ENCODE measurements at regions not wholly inside any gene's neighbourhood (a gene's known extent, or its start where the extent isn't known, plus 50 kb on each side); places are given as distances from the start of the nearest gene placed in this dataset.

- H3K36me3 Mint-ChIP-seq (ENCODE audit: low read depth): no peaks in the 10 kb centered on the region
- no peaks in the 10 kb centered on the region for H3K4me1 Mint-ChIP-seq (ENCODE audit: low read depth)
- peaks cover 10% of the 10 kb centered on the region for H3K9me3 Mint-ChIP-seq
- peaks cover 12% of the 10 kb centered on the region for H3K27me3 Mint-ChIP-seq
- no peak overlapping the region for H3K4me3 Mint-ChIP-seq
- H3K27ac Mint-ChIP-seq: no peak overlapping the region
Observed at GRCh38 chr10:21159669-21160068, 262.6 kb upstream of the NEBL start.

DNA sequence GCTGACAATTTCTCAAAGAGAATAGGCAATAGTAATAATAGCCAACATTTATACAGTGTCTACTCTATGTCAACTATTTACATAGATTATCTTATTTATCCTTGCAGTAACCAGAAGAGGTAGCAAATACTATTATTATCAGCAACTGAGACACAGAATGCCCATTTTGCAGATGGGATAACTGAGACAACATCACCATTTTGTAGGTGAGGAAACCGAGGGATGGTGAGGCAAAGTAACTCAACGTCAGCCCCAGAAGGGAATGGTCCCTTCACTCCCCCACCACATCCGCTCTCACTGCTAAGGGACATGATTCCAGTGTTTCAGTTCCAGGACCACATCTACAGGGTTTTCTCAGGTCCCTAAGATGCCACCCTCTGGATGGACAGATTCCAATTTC, 261.2 kb upstream of the NEBL start:
- Mint-ChIP-seq H3K27me3 (peaks cover 12% of the 10 kb centered on the region), H3K36me3 (ENCODE audit: low read depth) (no peaks in the 10 kb centered on the region), H3K4me3 (no peak overlapping the region), H3K9me3 (peaks cover 10% of the 10 kb centered on the region), H3K4me1 (ENCODE audit: low read depth) (no peaks in the 10 kb centered on the region), H3K27ac (no peak overlapping the region)

GRCh38 chr10:21157664-21158063, 260.6 kb upstream of the NEBL start:
- Mint-ChIP-seq H3K4me1 (ENCODE audit: low read depth) (no peaks in the 10 kb centered on the region), H3K27me3 (peaks cover 12% of the 10 kb centered on the region), H3K27ac (no peak overlapping the region), H3K36me3 (ENCODE audit: low read depth) (no peaks in the 10 kb centered on the region), H3K4me3 (no peak overlapping the region), H3K9me3 (peaks cover 7% of the 10 kb centered on the region)

GRCh38 chr10:21150166-21150565, 253.1 kb upstream of the NEBL start:
- H3K27ac Mint-ChIP-seq: no peak overlapping the region
- no peak overlapping the region for H3K4me3 Mint-ChIP-seq
- H3K4me1 Mint-ChIP-seq (ENCODE audit: low read depth): no peaks in the 10 kb centered on the region
- no peaks in the 10 kb centered on the region for H3K9me3 Mint-ChIP-seq
- H3K36me3 Mint-ChIP-seq (ENCODE audit: low read depth): no peaks in the 10 kb centered on the region
- peaks cover 4% of the 10 kb centered on the region for H3K27me3 Mint-ChIP-seq

DNA sequence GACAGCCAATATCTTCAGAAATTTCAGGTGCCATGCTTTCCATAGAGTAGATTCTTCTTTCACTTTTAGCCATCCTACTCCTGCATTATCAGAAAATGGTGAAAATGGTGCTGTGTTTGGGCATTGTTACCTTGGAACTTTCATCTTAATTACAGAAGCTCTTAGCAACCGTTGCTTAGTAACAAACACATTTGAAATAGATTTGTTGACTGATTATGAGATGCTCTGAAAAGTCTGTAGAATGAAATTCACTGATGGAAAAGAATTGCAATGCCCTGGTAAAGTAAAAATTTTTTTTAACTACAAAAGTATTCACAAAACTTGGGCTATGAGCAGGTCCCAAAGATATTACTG, 249.3 kb upstream of the NEBL start:
- Mint-ChIP-seq H3K27me3 (no peaks in the 10 kb centered on the region), H3K27ac (no peak overlapping the region), H3K4me1 (ENCODE audit: low read depth) (no peaks in the 10 kb centered on the region), H3K9me3 (no peaks in the 10 kb centered on the region), H3K4me3 (no peak overlapping the region), H3K36me3 (ENCODE audit: low read depth) (no peaks in the 10 kb centered on the region)

DNA sequence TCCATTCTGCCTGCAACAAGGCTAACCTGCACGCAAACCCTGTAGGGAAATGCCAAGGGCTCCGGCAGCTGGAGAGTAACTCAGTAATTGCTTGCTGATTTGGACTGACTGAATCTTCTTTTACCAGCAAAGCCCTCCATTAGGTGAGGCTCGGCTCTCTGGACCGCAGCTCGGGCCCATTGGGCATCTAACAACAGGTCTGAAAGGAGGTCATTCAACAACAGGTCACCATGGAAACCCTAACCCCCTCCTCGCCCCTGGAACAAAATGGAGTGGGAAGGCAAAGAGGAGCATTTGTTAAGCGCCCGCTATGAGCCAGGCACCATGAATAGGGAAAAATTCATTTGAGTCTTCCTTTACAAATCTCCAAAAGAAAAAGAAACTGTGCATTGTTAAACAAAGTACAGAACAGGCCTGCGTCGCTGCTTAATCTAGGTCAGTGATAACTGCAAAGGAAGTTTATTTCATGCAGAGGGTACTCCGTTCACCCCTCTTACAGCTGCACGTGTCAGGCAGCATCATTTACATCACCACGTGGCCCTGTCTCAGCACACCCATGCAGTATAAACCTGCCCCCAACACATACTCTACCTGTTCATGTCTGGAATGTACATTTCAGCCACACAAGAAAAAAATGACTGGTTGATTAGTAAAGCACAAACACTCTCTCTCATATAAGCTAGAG, 248.8 kb upstream of the NEBL start:
- Mint-ChIP-seq H3K4me1 (ENCODE audit: low read depth) (no peaks in the 10 kb centered on the region), H3K4me3 (no peak overlapping the region), H3K9me3 (no peaks in the 10 kb centered on the region), H3K36me3 (ENCODE audit: low read depth) (no peaks in the 10 kb centered on the region), H3K27ac (no peak overlapping the region), H3K27me3 (no peaks in the 10 kb centered on the region)

DNA sequence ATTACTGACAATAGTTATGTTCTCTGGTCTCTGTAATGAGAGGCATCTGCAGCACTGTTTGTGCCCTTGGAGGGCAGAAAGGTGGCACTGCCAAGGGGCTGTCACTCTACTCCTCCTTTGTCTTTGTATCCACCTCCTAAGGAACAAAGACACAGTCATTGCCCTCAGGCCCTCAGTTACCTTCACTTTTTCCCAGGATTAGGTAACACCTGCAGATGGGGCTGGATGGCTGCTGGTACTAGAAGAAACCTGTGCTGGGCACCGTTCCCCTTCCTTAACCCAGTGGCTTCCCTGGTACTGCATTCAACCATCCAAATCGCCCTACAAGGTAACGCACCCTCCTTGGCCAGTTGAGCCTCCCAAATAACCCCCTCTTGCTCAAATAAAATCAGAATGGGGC, 246.9 kb upstream of the NEBL start:
- Mint-ChIP-seq H3K4me1 (ENCODE audit: low read depth) (no peaks in the 10 kb centered on the region), H3K4me3 (no peak overlapping the region), H3K9me3 (no peaks in the 10 kb centered on the region), H3K36me3 (ENCODE audit: low read depth) (no peaks in the 10 kb centered on the region), H3K27ac (no peak overlapping the region), H3K27me3 (no peaks in the 10 kb centered on the region)

DNA sequence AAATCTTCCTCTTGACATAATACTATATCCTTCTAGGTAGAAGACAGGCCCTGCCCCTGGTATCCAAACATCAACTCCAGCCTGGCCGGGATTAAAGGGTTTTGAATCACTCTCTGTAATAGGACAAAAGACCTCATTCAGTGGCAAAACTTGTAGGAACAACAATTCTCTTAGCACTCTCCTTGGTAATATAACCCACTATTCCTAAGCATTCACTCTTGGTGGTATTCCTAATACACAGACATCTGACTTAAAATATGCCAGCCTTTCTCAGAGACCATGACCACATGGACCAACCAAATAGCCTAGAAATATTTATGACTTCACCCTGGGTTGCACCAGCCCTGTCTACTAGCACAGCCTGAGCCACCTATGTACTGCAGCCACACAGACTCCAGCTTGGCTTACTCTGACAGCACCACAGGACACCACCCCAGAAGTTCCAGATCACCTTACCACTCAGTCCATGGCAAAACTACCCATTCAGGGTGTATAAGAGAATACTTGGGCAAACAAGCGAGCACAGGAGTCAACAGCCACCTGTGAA, 244.9 kb upstream of the NEBL start:
- H3K9me3 Mint-ChIP-seq: no peaks in the 10 kb centered on the region
- no peak overlapping the region for H3K27ac Mint-ChIP-seq
- H3K4me1 Mint-ChIP-seq (ENCODE audit: low read depth): no peaks in the 10 kb centered on the region
- H3K36me3 Mint-ChIP-seq (ENCODE audit: low read depth): no peaks in the 10 kb centered on the region
- H3K4me3 Mint-ChIP-seq: no peak overlapping the region
- no peaks in the 10 kb centered on the region for H3K27me3 Mint-ChIP-seq

DNA sequence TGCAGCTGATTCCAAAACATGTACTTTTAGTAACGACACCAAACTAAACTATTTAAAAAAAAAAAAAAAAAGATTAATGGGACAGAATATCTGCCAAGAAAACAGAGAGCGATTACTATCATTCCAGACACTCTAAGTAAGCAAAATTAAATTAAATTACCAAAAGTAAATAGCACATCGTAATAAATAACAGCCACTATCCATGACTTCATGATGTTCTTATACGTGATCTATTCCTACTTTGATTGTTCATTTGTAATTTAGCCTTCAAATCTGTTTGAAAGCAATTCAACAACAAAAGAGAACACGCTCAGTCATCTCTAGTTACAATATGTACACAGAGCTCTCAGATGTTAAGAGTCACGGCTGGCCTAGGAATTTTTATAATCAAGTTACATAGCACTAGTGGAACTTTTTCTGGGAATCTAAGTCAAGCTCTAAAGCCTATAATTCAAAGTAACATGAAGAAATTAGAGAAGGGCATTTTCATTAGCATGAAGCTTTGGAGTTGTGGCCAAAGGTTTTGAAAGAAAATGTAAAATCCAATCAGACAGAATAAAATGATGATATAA, 241.7 kb upstream of the NEBL start:
- Mint-ChIP-seq H3K27me3 (peaks cover 7% of the 10 kb centered on the region), H3K27ac (no peak overlapping the region), H3K4me3 (no peak overlapping the region), H3K4me1 (ENCODE audit: low read depth) (no peaks in the 10 kb centered on the region), H3K9me3 (no peaks in the 10 kb centered on the region), H3K36me3 (ENCODE audit: low read depth) (no peaks in the 10 kb centered on the region)

- Mint-ChIP-seq H3K4me1 (ENCODE audit: low read depth) (no peaks in the 10 kb centered on the region), H3K27ac (no peak overlapping the region), H3K27me3 (peaks cover 7% of the 10 kb centered on the region), H3K4me3 (no peak overlapping the region), H3K9me3 (no peaks in the 10 kb centered on the region), H3K36me3 (ENCODE audit: low read depth) (no peaks in the 10 kb centered on the region)
Observed at GRCh38 chr10:21135023-21135931, 238.2 kb upstream of the NEBL start.

GRCh38 chr10:21134645-21135022, 237.5 kb upstream of the NEBL start:
- Mint-ChIP-seq H3K36me3 (ENCODE audit: low read depth) (no peaks in the 10 kb centered on the region), H3K27me3 (peaks cover 7% of the 10 kb centered on the region), H3K4me1 (ENCODE audit: low read depth) (no peaks in the 10 kb centered on the region), H3K9me3 (no peaks in the 10 kb centered on the region), H3K4me3 (no peak overlapping the region), H3K27ac (no peak overlapping the region)

- H3K4me1 Mint-ChIP-seq (ENCODE audit: low read depth): no peaks in the 10 kb centered on the region
- no peaks in the 10 kb centered on the region for H3K9me3 Mint-ChIP-seq
- H3K27me3 Mint-ChIP-seq: peaks cover 3% of the 10 kb centered on the region
- no peaks in the 10 kb centered on the region for H3K36me3 Mint-ChIP-seq (ENCODE audit: low read depth)
- H3K4me3 Mint-ChIP-seq: no peak overlapping the region
- H3K27ac Mint-ChIP-seq: no peak overlapping the region
Observed at GRCh38 chr10:21130683-21131442, 233.8 kb upstream of the NEBL start.

- Mint-ChIP-seq H3K4me3 (no peak overlapping the region), H3K27me3 (peaks cover 2% of the 10 kb centered on the region), H3K27ac (no peak overlapping the region), H3K36me3 (ENCODE audit: low read depth) (no peaks in the 10 kb centered on the region), H3K4me1 (ENCODE audit: low read depth) (no peaks in the 10 kb centered on the region), H3K9me3 (no peaks in the 10 kb centered on the region)
Observed at GRCh38 chr10:21130108-21130507, 233.0 kb upstream of the NEBL start.

DNA sequence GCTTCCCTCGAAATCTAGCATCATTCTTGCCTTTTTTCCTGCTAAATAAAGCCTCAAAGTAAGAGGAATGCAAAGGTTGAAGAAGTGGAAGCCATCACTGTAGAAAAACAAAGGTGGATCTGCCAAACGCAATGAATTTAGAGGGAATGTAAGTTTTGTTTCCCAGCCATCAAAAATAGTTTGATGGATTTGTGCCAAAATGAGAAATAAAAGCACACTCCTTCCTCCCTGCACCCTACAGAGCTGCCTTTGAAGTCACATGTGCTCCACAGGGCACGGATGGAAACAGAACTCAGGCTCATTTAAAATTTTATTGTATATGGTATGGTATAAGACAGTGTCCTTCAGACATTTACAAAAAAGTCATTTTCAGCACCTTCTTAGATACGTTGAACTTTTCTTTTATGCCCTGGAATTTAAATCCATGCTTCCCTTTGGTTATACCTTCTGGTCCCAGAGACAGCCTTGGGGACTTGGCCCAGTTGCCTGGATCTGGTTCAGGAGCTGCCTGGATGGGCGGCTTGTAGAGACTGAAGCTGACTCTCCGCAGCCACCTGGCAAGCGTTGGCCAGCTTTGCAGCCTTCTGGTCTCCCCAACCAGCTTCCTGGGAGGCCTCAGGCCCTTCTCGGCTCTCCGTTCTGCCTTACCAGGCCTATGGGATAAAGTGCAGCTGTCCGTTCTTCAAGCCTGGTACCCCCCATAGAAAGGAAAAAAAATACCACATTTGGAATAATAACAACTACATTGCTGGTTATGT, 228.5 kb upstream of the NEBL start:
- no peaks in the 10 kb centered on the region for H3K4me1 Mint-ChIP-seq (ENCODE audit: low read depth)

More for the DNA sequence above, 228.5 kb upstream of the NEBL start:
- no peaks in the 10 kb centered on the region for H3K36me3 Mint-ChIP-seq (ENCODE audit: low read depth)
- H3K4me3 Mint-ChIP-seq: no peak overlapping the region
- no peak overlapping the region for H3K27ac Mint-ChIP-seq
- H3K9me3 Mint-ChIP-seq: no peaks in the 10 kb centered on the region
- H3K27me3 Mint-ChIP-seq: no peaks in the 10 kb centered on the region
